SH-SY5Y (cell line): ENCODE measurements at regions not wholly inside any gene's neighbourhood (a gene's known extent, or its start where the extent isn't known, plus 50 kb on each side); places are given as distances from the start of the nearest gene placed in this dataset.

ENCODE experiments used
- GATA2 ChIP-seq: IDR thresholded peaks from 2 replicates; pipeline ENCODE4 v1.6.1; 2011; ENCODE audit warnings: mild to moderate bottlenecking, low read depth, low read length
- GATA3 ChIP-seq: IDR thresholded peaks from 2 replicates; pipeline ENCODE4 v1.6.1; 2011; ENCODE audit warnings: low read depth, mild to moderate bottlenecking, low read length, moderate library complexity

- TF ChIP-seq GATA3 (no peak), GATA2 (no peak)
These were observed 67.6 kb upstream of the RBBP8 start for GRCh38 chr18:22865354-22866116.
